GM12891 (cell line): ENCODE measurements at regions not wholly inside any gene's neighbourhood (a gene's known extent, or its start where the extent isn't known, plus 50 kb on each side); places are given as distances from the start of the nearest gene placed in this dataset.

Source experiments
- DNase-seq: peaks from one replicate; pipeline ENCODE4 v3.0.0; 2011; ENCODE audit warnings: low spot score; ENCODE audit not compliant: insufficient read length
- FAIRE-seq: peaks from 2 replicates; lab custom pipeline; 2011; peaks lifted over from hg19 to GRCh38; lab: Jason Lieb, UNC
- PAX5 ChIP-seq: IDR thresholded peaks from 2 replicates; pipeline ENCODE4 v1.6.1; 2011; ENCODE audit warnings: low read length, moderate library complexity, mild to moderate bottlenecking; ENCODE audit not compliant: insufficient read depth, severe bottlenecking
- POLR2A ChIP-seq: IDR thresholded peaks from 2 replicates; pipeline ENCODE4 v1.6.1; 2011; ENCODE audit warnings: low read depth, low read length, control low read depth
- POLR2AphosphoS5 ChIP-seq: IDR thresholded peaks from 2 replicates; pipeline ENCODE4 v1.6.1; 2011; ENCODE audit warnings: low read depth, low read length, control low read depth
- POU2F2 ChIP-seq: IDR thresholded peaks from 2 replicates; pipeline ENCODE4 v1.6.1; 2011; ENCODE audit warnings: low read depth, mild to moderate bottlenecking, control low read depth, low read length, moderate library complexity
- SPI1 ChIP-seq: IDR thresholded peaks from 2 replicates; pipeline ENCODE4 v1.6.1; 2011; ENCODE audit warnings: low read depth, low read length, control low read depth
- TAF1 ChIP-seq: IDR thresholded peaks from 2 replicates; pipeline ENCODE4 v1.6.1; 2011; ENCODE audit warnings: low read depth, low read length, control low read depth

GRCh38 chr6:71034563-71035345 lies 77.9 kb upstream of the B3GAT2 start:
- TF ChIP-seq POLR2AphosphoS5 (no peak), POU2F2 (no peak), SPI1 (no peak), TAF1 (no peak), PAX5 (no peak), POLR2A (no peak)

GRCh38 chr6:71035871-71036270 lies 79.0 kb upstream of the B3GAT2 start:
- DNase-seq (no peak), FAIRE-seq (no peak)
- TF ChIP-seq POLR2AphosphoS5 (no peak), POLR2A (no peak)

More at GRCh38 chr6:71034563-71035345, 77.9 kb upstream of the B3GAT2 start:
- FAIRE-seq (no peak), DNase-seq (no peak)

GRCh38 chr6:71038711-71039344 lies 82.0 kb upstream of the B3GAT2 start:
- TF ChIP-seq POLR2AphosphoS5: no peak
- TF ChIP-seq TAF1: no peak
- TF ChIP-seq POLR2A: no peak
- TF ChIP-seq SPI1: no peak
- no peak for TF ChIP-seq PAX5
- TF ChIP-seq POU2F2: no peak
- FAIRE-seq: no peak
- no peak for DNase-seq

- FAIRE-seq (no peak), DNase-seq (no peak)
- no peak for TF ChIP-seq TAF1
- no peak for TF ChIP-seq POLR2A
- TF ChIP-seq PAX5: no peak
- no peak for TF ChIP-seq SPI1
- no peak for TF ChIP-seq POU2F2
Measured at GRCh38 chr6:71040043-71040442, 83.2 kb upstream of the B3GAT2 start.

- no peak for FAIRE-seq
Measured at GRCh38 chr6:71040841-71041240, 84.0 kb upstream of the B3GAT2 start.

GRCh38 chr6:71043902-71044301 lies 87.0 kb upstream of the B3GAT2 start:
- no peak for FAIRE-seq

More at GRCh38 chr6:71040841-71041240, 84.0 kb upstream of the B3GAT2 start:
- no peak for DNase-seq
- no peak for TF ChIP-seq TAF1
- no peak for TF ChIP-seq POLR2A
- no peak for TF ChIP-seq PAX5
- no peak for TF ChIP-seq SPI1
- TF ChIP-seq POU2F2: no peak
- no peak for TF ChIP-seq POLR2AphosphoS5

GRCh38 chr6:71044753-71045152 lies 87.9 kb upstream of the B3GAT2 start:
- no peak for TF ChIP-seq SPI1
- TF ChIP-seq POU2F2: no peak
- TF ChIP-seq PAX5: no peak
- TF ChIP-seq TAF1: no peak
- no peak for TF ChIP-seq POLR2A
- no peak for TF ChIP-seq POLR2AphosphoS5
- DNase-seq (no peak), FAIRE-seq (no peak)

More at GRCh38 chr6:71043902-71044301, 87.0 kb upstream of the B3GAT2 start:
- no peak for DNase-seq
- TF ChIP-seq POLR2A (no peak), POU2F2 (no peak), POLR2AphosphoS5 (no peak), PAX5 (no peak), SPI1 (no peak), TAF1 (no peak)

GRCh38 chr6:71045296-71045695 lies 88.4 kb upstream of the B3GAT2 start:
- no peak for FAIRE-seq
- TF ChIP-seq POLR2A: no peak
- TF ChIP-seq POU2F2: no peak
- no peak for TF ChIP-seq POLR2AphosphoS5
- no peak for TF ChIP-seq TAF1
- no peak for TF ChIP-seq PAX5
- TF ChIP-seq SPI1: no peak
- no peak for DNase-seq

GRCh38 chr6:71047417-71047816 lies 90.6 kb upstream of the B3GAT2 start:
- TF ChIP-seq POLR2AphosphoS5: no peak
- FAIRE-seq (no peak), DNase-seq (no peak)

GRCh38 chr6:71048320-71049164 lies 91.7 kb upstream of the B3GAT2 start:
- DNase-seq (no peak), FAIRE-seq (no peak)
- no peak for TF ChIP-seq TAF1
- no peak for TF ChIP-seq PAX5
- TF ChIP-seq POU2F2: no peak
- no peak for TF ChIP-seq POLR2AphosphoS5
- no peak for TF ChIP-seq POLR2A
- TF ChIP-seq SPI1: no peak
